HG03159 (cell line): ENCODE measurements at regions not wholly inside any gene's neighbourhood (a gene's known extent, or its start where the extent isn't known, plus 50 kb on each side); places are given as distances from the start of the nearest gene placed in this dataset.
"Not testable (repeated sequence)": the region's sequence is repeated elsewhere in the genome, so short reads cannot be mapped to it uniquely, and the experiment has no call there.

Experiments used
- ATAC-seq: cut with Tn5 transposase; IDR thresholded peaks from one replicate; pipeline ENCODE4 v1.9.1; 2021; ENCODE audit warnings: mild to moderate bottlenecking, moderate library complexity; ENCODE audit not compliant: unreplicated experiment

DNA sequence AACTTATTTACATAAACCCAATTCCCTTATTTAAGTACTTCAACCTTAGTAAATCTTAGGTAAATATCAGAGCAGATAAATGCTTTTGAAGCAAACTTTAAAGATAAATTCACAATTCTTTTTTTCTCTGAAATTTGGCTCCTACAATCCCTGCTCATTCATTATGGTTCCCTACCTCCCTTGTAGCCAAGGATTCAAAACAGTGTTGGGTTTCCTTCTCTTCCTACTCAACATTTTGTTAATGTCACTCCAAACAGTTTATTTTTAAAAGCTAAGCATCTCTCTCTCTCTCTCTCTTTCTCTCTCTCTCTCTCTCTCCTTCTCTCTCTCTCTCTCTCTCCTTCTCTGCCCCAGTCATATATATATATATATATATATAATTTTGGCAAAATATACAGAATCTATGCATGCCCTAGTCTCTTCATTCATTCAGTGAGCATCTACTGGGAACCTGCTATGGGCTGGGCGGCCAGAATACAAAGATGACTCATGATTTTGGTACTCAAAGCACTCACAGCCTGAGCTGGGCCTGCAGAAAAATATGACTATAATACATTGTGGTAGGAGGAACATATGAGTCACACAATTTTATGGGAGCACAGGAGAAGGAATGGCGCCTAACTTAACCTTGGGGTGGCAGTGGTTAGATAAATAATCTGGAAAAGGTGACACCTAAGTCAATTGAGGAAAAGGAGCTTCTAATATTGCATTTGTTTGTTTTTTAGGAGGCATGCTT, 123.7 kb upstream of the DHRS4 start:
- ATAC-seq: no peak

DNA sequence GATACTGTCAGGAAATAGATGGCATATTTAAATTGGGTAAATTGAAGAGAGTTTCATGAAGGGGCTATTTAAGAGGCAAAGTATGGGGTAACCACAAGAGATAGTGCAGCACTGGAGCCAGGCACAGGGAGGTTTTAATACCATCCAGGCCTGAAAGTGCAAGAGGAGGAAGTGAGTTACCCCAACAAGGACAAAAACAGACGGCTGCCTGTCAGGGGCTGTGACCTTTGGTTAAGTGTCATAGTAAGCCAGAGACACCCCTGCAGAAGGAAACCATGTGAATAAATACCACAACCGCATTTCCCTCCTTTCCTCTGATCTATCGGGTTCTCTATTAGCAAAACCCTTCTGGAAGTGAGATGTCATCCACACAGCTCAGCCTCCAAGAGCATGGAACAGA, 122.0 kb upstream of the DHRS4 start:
- ATAC-seq: no peak

GRCh38 chr14:23861666-23862065, 91.9 kb upstream of the DHRS4 start:
- no peak for ATAC-seq

GRCh38 chr14:23862513-23862912, 91.1 kb upstream of the DHRS4 start:
- no peak for ATAC-seq

GRCh38 chr14:23863836-23864235, 89.7 kb upstream of the DHRS4 start:
- ATAC-seq: no peak

GRCh38 chr14:23864259-23864658, 89.3 kb upstream of the DHRS4 start:
- no peak for ATAC-seq

DNA sequence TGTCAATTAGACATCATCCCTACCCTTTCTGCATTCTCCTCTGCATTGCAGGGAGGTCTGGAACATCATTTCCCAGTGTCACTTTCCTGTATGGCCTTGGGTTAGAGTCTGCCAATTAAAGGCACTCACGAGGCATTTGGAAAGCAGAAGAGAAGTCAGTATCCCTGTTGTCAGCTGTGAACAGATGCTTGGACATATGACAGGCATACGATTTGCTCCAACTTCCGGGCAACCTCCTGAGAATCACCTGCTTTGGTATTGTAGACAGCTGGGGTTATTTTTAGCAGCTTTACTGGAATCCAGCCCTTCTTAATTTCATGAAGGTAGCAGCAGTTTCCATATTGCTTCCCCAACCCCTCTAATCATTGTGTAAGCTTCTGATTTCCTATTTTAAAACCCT, 88.7 kb upstream of the DHRS4 start:
- no peak for ATAC-seq

DNA sequence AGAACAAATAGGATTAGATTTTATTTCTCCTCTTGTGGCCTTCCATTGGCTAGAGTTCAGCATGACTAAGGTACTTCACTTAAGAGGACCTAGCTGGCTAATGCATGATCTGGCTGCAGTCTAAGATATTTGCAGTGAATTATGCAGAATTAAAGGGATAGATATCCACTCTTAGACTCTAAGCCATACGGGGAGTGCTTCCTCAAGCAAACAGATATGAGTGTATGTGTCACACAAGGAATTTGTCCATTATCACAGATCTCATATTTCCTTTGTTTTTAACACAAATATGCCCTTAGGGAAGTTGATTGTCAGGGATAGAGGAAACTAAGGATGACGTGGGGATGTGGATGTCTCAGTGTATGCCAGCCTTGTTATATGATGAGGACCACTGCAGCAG, 88.1 kb upstream of the DHRS4 start:
- no peak for ATAC-seq

DNA sequence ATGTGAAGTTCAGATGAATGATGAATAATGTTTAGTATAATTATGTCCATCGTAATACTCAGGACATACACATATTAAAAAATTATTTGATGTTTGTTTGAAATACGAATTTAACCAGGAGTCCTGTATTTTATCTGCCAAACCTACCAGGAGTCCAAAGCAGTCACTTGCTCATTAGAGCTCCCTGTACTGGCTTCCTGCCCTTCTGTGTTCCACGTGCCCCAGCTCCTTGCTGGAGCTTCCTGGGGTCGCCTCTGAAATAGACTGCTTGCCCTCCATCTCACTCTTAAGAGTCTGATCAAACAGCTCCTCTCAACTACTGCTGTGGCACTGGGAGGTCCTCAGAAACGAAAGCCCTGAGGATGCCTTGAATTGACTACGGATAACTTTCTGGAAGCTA, 87.3 kb upstream of the DHRS4 start:
- no peak for ATAC-seq

GRCh38 chr14:23869078-23869719, 84.4 kb upstream of the DHRS4 start:
- no peak for ATAC-seq

- no peak for ATAC-seq
Observed at GRCh38 chr14:23876160-23876750, 77.3 kb upstream of the DHRS4 start.

- ATAC-seq: peak; percentile 40
Observed at GRCh38 chr14:23877111-23877510, 76.5 kb upstream of the DHRS4 start.

DNA sequence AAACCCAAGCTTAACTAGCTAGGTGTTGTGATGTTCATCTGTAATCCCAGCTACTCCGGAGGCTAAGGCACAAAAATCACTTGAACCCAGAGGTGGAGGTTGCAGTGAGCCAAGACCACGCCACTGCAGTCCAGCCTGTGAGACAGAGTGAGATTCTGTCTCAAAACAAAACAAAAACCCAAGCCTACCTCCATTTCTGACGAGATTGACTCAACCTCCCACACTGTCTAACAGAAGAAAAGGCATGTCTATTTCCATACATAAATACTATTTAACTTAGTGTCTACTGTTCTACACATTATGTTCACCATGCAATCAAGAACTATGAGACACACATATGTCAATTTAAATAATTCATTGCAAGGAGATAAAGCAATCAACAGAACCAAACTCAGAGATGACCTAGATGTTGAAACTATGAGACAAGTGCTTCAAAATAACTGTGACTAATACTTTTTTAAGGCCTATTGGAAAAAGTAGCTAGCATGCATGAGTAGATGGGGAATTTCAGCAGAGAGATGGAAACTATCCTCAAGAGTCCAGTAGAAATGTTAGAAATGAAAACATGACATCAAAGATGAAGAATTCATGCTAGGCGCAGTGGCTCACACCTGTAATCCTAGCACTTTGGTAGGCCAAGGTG, 75.9 kb upstream of the DHRS4 start:
- ATAC-seq: peak; percentile 70

DNA sequence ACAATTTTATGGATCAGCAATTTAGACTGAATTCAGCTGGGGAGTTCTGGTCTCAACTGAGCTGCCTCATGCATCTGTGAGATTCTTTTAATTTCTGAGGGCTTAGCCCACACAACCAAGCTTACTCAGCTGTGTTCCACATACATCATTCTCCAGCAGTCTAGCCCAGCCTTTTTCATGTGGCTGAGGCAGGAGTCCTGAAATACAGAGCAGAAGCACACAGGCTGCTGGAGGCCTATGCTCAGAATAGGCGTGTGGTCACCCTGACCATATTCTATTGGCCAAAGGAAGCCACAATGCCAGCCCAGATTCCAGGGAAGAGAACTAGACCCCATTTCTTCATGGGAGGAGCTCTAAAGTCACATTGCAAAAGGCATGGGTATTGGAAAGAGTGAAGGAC, 72.3 kb upstream of the DHRS4 start:
- ATAC-seq: no peak

GRCh38 chr14:23883684-23884540, 69.7 kb upstream of the DHRS4 start:
- no peak for ATAC-seq

GRCh38 chr14:23884541-23884904, 69.0 kb upstream of the DHRS4 start:
- no peak for ATAC-seq

DNA sequence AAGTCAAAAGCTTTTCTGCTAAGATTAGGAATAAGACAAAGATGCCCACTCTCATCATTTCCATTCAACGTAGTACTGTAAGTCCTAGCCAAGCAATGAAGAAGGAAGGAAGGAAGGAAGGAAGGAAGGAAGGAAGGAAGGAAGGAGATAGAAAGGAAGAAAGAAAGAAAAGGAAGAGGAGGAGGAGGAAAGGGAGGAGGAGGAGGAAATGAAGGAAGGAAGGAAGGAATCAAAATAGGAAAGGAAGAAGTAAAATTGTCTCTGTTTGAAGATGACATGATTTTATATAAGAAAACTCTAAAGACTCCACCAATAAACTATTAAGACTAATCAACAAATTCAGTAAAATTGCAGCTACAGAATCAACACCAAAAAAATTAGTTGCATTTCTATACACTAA, 66.0 kb upstream of the DHRS4 start:
- no peak for ATAC-seq

DNA sequence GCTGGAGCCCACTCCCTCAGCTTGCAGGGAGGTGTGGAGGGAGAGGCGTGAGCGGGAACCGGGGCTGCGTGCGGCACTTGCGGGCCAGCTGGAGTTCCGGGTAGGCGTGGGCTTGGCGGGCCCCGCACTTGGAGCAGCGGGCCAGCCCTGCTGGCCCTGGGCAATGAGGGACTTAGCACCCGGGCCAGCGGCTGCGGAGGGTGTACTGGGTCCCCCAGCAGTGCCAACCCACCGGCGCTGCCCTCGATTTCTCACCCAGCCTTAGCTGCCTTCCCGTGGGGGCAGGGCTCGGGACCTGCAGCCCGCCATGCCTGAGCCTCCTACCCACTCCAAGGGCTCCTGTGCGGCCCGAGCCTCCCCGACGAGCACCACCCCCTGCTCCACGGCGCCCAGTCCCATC, 61.9 kb upstream of the DHRS4 start:
- not testable (repeated sequence) for ATAC-seq

DNA sequence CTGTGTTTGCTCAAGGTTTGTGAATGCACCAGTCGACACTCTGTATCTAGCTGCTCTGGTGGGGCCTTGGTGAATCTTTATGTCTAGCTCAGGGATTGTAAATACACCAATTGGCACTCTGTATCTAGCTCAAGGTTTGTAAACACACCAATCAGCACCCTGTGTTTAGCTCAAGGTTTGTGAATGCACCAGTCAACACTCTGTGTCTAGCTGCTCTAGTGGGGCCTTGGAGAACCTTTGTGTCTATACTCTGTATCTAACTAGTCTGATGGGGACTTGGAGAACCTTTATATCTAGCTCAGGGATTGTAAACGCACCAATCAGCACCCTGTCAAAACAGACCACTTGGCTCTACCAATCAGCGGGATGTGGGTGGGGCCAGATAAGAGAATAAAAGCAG, 61.3 kb upstream of the DHRS4 start:
- ATAC-seq: not testable (repeated sequence)

DNA sequence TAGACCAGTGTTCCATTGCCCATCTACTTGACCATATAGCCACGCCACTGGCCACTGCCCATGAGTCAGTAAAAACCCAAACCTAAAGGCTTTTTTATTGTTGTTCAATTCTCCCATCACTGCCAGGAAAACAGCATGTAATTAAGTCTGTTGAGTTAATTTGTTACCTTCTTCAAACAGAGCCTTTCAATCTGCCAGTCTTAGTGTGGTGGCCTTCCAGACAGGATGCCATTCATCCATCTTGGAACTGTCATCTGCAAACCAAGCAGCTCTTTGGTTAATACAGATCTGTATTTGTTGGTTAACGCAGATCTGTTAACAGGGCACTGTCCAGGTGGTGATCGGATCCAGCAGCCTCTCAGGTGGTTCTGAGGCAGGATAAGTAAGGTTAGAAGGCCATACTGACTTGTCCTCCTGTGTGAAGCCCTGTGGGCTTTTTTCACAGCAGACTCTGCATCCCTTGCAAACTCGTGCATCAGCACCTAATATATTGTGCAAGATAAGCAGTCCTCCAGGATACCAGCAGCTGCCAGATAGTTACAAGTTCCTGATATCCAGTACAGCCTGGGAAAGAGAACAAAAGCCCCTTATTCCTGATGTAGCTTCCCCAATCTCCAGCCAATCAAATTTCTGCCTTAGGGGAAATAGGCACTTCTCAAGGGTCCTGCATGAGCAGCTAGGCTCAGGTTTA, 59.1 kb upstream of the DHRS4 start:
- no peak for ATAC-seq

- ATAC-seq: no peak
Observed at GRCh38 chr14:23895053-23895419, 58.5 kb upstream of the DHRS4 start.
